Thyroid gland (tissue), 4 donors: ENCODE measurements at regions not wholly inside any gene's neighbourhood (a gene's known extent, or its start where the extent isn't known, plus 50 kb on each side); places are given as distances from the start of the nearest gene placed in this dataset.

Source experiments
- DNase-seq, 2 donors: peaks; one replicate each; pipeline ENCODE4 v3.0.0-alpha.2; 2019
- H3K27ac ChIP-seq, 3 donors: fragments of 200-600 bp; sonication (generic); 1 replicate in 2 of 3; 2 replicates in 1 of 3; pipeline ENCODE4 v1.5.1; 2016 to 2019; ENCODE audit warnings: mild to moderate bottlenecking in 1 of 3, moderate library complexity in 1 of 3
- H3K27me3 ChIP-seq: fragments of 200-600 bp; sonication (generic); one replicate; pipeline ENCODE4 v1.5.1; 2019
- H3K36me3 ChIP-seq, 2 donors: fragments of 200-600 bp; sonication (generic); one replicate each; pipeline ENCODE4 v1.5.1; 2016 to 2019
- H3K4me1 ChIP-seq, 2 donors: fragments of 200-600 bp; sonication (generic); one replicate each; pipeline ENCODE4 v1.5.1; 2017 to 2019
- H3K4me3 ChIP-seq, 3 donors: fragments of 200-600 bp; sonication (generic); replicated peaks in 1 of 3; 1 replicate in 2 of 3; 2 replicates in 1 of 3; pipeline ENCODE4 v1.5.1; 2016; ENCODE audit warnings: mild to moderate bottlenecking in 1 of 3
- H3K9me3 ChIP-seq: fragments of 200-600 bp; sonication (generic); one replicate; pipeline ENCODE4 v1.5.1; 2017
- POLR2A ChIP-seq, 2 donors: fragments of 450-650 bp; IDR thresholded peaks; one replicate each; pipeline ENCODE4 v1.6.1; 2017; ENCODE audit warnings: antibody characterized with exemption in 2 of 2, mild to moderate bottlenecking in 2 of 2, moderate library complexity in 1 of 2
- WGBS, 2 donors: methylation state at CpG; one replicate each; pipeline ENCODE4 v1.1.5; 2017; 5-methylcytosine and 5-hydroxymethylcytosine counted together
- intact Hi-C: fragments of 100-400 bp; cut with DNase I; formaldehyde crosslinking; loops from one replicate; pipeline ENCODE4 v1.15.1; 2023
- TF ChIP-seq, protein P1 (sequence below), 6 experiments: fragments of 200-600 bp in 3 of 6; fragments of 450-650 bp in 3 of 6; sonication (generic) in 3 of 6; IDR thresholded peaks; one replicate each; pipeline ENCODE4 v1.5.1; 2016 to 2019; ENCODE audit warnings: antibody characterized with exemption in 6 of 6, mild to moderate bottlenecking in 2 of 6, inconsistent platforms in 1 of 6, moderate library complexity in 1 of 6

DNA sequence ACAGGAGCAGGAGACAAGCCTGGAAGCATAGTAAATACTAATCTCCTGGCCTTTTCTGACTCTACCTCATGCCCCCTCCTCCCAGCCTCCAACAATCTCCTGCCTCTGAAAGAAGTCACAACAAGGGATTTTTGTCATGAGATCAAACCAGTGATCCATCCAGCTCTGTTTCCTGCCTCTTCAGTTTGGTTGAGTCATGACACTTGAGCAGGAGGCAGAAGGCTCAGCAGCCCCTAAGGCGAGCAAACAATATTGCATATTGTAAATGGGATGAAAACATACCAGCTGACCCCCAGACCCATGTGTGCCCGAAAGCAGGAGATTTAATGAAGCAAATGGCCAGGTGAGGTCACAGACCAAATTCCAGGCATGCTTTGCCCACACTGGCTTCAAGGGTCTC is 272.8 kb downstream of the GAS1 start:
- DNase-seq = no peak
- no peaks in the 10 kb centered on the region for H3K4me1 ChIP-seq
- intact Hi-C loops = no loop called here
- H3K27ac ChIP-seq = no peak overlapping the region
- H3K27me3 ChIP-seq = no peaks in the 10 kb centered on the region
- TF ChIP-seq POLR2A (IDR thresholded peaks at IDR 0.05) = no peak
- TF ChIP-seq, protein P1, sequence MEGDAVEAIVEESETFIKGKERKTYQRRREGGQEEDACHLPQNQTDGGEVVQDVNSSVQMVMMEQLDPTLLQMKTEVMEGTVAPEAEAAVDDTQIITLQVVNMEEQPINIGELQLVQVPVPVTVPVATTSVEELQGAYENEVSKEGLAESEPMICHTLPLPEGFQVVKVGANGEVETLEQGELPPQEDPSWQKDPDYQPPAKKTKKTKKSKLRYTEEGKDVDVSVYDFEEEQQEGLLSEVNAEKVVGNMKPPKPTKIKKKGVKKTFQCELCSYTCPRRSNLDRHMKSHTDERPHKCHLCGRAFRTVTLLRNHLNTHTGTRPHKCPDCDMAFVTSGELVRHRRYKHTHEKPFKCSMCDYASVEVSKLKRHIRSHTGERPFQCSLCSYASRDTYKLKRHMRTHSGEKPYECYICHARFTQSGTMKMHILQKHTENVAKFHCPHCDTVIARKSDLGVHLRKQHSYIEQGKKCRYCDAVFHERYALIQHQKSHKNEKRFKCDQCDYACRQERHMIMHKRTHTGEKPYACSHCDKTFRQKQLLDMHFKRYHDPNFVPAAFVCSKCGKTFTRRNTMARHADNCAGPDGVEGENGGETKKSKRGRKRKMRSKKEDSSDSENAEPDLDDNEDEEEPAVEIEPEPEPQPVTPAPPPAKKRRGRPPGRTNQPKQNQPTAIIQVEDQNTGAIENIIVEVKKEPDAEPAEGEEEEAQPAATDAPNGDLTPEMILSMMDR (IDR thresholded peaks at IDR 0.05) = no peak
- no peak overlapping the region for H3K4me3 ChIP-seq
- no peaks in the 10 kb centered on the region for H3K36me3 ChIP-seq
- H3K9me3 ChIP-seq = no peaks in the 10 kb centered on the region
- 61 to 96% methylated on average over 2 of the region's 2 CpGs for WGBS, 2 donors

DNA sequence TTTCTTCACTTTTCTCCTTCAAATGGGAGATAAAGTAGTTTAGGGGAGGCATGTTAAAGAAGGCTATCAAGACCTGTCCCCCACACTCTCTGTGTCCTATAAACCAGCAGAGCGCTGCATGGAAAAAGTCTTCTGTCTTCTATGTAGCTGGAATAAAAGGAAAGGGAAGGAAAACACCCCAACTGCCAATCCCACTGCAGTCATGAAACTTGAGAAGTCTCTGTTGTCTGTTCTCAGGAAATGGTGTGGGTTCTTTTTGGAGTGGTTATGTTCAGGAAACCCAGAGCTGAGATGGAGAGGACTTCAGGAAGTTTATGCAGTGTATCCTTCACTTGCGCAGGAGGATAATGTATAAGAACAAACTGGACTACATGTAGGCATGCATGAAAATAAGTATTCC is 274.3 kb downstream of the GAS1 start:
- 83 to 92% methylated on average over 2 of the region's 2 CpGs for WGBS, 2 donors

DNA sequence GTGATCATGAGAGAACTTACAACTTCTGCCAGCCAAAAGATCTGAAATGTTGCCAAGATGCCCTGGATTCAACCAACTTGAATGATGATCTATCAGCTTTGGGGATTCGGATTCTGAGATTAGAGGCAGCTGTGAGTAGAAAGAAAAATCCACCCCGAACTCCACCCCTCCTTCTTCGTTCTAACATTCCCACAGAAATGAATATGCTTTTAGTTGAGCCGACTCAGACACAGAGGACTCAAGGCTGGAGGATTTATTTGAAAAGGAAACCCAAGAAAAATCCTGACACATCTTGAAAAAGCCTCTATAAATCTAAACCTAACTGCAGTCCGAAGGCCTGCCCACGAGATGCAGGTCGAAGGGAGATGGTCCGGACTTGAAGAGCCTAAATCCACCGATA is 275.0 kb downstream of the GAS1 start:
- TF ChIP-seq, protein P1 (IDR thresholded peaks at IDR 0.05) = no peak
- no peak for TF ChIP-seq POLR2A (IDR thresholded peaks at IDR 0.05)
- Histone ChIP-seq H3K4me3 (no peak overlapping the region), H3K9me3 (no peaks in the 10 kb centered on the region), H3K27me3 (no peaks in the 10 kb centered on the region), H3K36me3 (no peaks in the 10 kb centered on the region), H3K4me1 (no peaks in the 10 kb centered on the region), H3K27ac (no peak overlapping the region)
- DNase-seq = no peak
- 85 to 88% methylated on average over 9 of the region's 9 CpGs for WGBS, 2 donors
- intact Hi-C loops = no loop called here

More for the DNA sequence above, 274.3 kb downstream of the GAS1 start:
- Histone ChIP-seq H3K9me3 (no peaks in the 10 kb centered on the region), H3K4me1 (no peaks in the 10 kb centered on the region), H3K27me3 (no peaks in the 10 kb centered on the region), H3K4me3 (no peak overlapping the region), H3K36me3 (no peaks in the 10 kb centered on the region), H3K27ac (no peak overlapping the region)
- intact Hi-C loops = no loop called here
- no peak for DNase-seq
- no peak for TF ChIP-seq POLR2A (IDR thresholded peaks at IDR 0.05)
- TF ChIP-seq, protein P1 (IDR thresholded peaks at IDR 0.05) = no peak

DNA sequence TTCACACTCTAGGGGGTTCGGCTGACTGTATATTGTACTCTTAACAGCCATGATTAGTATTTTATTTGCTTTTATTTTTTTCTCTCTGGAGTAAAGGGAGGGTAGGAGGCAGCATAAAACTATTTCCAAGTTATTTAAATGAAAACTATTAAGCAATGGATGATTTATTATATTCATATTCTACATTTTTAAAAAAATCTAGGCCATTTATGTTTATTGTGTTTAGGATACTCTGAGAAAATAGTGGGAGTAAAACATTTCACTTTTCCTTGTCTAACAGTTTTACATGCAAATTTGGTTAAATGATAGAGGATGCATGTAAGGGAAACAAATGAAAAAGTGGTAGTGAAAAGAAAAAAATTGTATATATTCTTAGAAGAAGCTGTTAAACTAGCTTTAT is 276.3 kb downstream of the GAS1 start:
- Histone ChIP-seq H3K4me1 (no peaks in the 10 kb centered on the region), H3K9me3 (no peaks in the 10 kb centered on the region), H3K4me3 (no peak overlapping the region), H3K27me3 (no peaks in the 10 kb centered on the region), H3K27ac (no peak overlapping the region), H3K36me3 (no peaks in the 10 kb centered on the region)
- intact Hi-C loops = no loop called here
- no peak for DNase-seq
- TF ChIP-seq POLR2A (IDR thresholded peaks at IDR 0.05) = no peak
- TF ChIP-seq, protein P1 (IDR thresholded peaks at IDR 0.05) = no peak
- 90 to 98% methylated on average over 1 of the region's 1 CpG for WGBS, 2 donors

DNA sequence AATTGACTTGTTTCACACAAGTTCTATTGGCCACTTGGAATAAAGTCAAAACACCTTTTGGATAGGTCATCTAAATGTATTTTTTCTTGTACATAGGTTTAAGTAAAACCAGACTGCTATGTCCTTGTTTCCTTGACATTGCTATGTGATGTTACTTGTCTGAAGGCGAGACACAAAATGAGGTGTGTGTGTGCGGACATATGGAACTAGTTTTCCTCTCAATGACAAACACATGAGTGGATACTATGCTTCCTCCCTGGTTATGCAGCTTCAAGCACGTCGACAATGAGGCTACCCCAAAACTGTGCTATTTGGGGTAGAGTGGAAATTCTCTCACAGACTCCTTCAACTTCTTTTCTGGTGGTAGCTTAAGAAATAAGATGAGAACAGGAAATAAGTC is 276.8 kb downstream of the GAS1 start:
- Histone ChIP-seq H3K4me3 (no peak overlapping the region), H3K27me3 (no peaks in the 10 kb centered on the region), H3K36me3 (no peaks in the 10 kb centered on the region), H3K4me1 (no peaks in the 10 kb centered on the region), H3K27ac (no peak overlapping the region), H3K9me3 (no peaks in the 10 kb centered on the region)
- WGBS, 2 donors = 90 to 92% methylated on average over 4 of the region's 4 CpGs
- TF ChIP-seq, protein P1 (IDR thresholded peaks at IDR 0.05) = no peak
- no peak for TF ChIP-seq POLR2A (IDR thresholded peaks at IDR 0.05)
- intact Hi-C loops = no loop called here
- DNase-seq = no peak
